Common myeloid progenitor, CD34-positive (primary cell): ENCODE measurements at regions not wholly inside any gene's neighbourhood (a gene's known extent, or its start where the extent isn't known, plus 50 kb on each side); places are given as distances from the start of the nearest gene placed in this dataset.

ENCODE experiments used
- CTCF ChIA-PET: fragments of 350-600 bp; sonication (Branson Sonifier 250); formaldehyde crosslinking; loops from one replicate; lab custom pipeline; 2021; ENCODE audit warnings: antibody characterized with exemption; lab: Charles Lee
- POLR2A ChIA-PET: fragments of 350-600 bp; sonication (Branson Sonifier 250); formaldehyde crosslinking; loops from one replicate; lab custom pipeline; 2021; ENCODE audit warnings: antibody characterized with exemption; lab: Charles Lee
- DNase-seq, 3 donors: peaks; one replicate each; pipeline versions ENCODE4 v3.0.0 to v3.0.0-alpha.2; 2013
- H3K27ac ChIP-seq, 2 experiments: 1 replicate in 1 of 2; 2 replicates in 1 of 2; pipeline ENCODE4 v1.7.0; 2013; ENCODE audit warnings: inconsistent platforms in 2 of 2, low read length in 2 of 2, mild to moderate bottlenecking in 2 of 2, low read depth in 1 of 2, moderate library complexity in 1 of 2; ENCODE audit not compliant: severe bottlenecking in 2 of 2, insufficient read depth in 1 of 2, poor library complexity in 1 of 2
- H3K27me3 ChIP-seq, 5 experiments: replicated peaks in 2 of 5; 1 replicate in 3 of 5; 2 replicates in 2 of 5; pipeline versions ENCODE4 v1.6.1 to v1.7.0; 2013; ENCODE audit warnings: low read length in 4 of 5, mild to moderate bottlenecking in 2 of 5, moderate library complexity in 2 of 5, inconsistent platforms in 1 of 5; ENCODE audit not compliant: insufficient read depth in 5 of 5, control insufficient read depth in 4 of 5
- H3K36me3 ChIP-seq, 4 experiments: 1 replicate in 2 of 4; 2 replicates in 2 of 4; pipeline versions ENCODE4 v1.6.1 to v1.7.0; 2013; ENCODE audit warnings: low read length in 3 of 4, control low read depth in 1 of 4, mild to moderate bottlenecking in 1 of 4; ENCODE audit not compliant: control insufficient read depth in 4 of 4, insufficient read depth in 4 of 4
- H3K4me1 ChIP-seq, 4 experiments: 1 replicate in 3 of 4; 2 replicates in 1 of 4; pipeline versions ENCODE4 v1.6.1 to v1.7.1; 2013; ENCODE audit warnings: low read length in 3 of 4, mild to moderate bottlenecking in 3 of 4, control low read depth in 1 of 4, inconsistent platforms in 1 of 4, moderate library complexity in 1 of 4; ENCODE audit not compliant: control insufficient read depth in 4 of 4, insufficient read depth in 4 of 4; ENCODE audit errors: control extremely low read depth in 1 of 4
- H3K4me3 ChIP-seq, 7 experiments: 1 replicate in 4 of 7; 2 replicates in 3 of 7; pipeline versions ENCODE4 v1.5.1 to v1.7.0; 2013; ENCODE audit warnings: mild to moderate bottlenecking in 7 of 7, low read length in 6 of 7, moderate library complexity in 6 of 7, inconsistent platforms in 2 of 7, low read depth in 2 of 7, control low read depth in 1 of 7; ENCODE audit not compliant: insufficient read depth in 4 of 7, control insufficient read depth in 1 of 7; ENCODE audit errors: extremely low read depth in 1 of 7
- H3K9me3 ChIP-seq, 5 experiments: 1 replicate in 4 of 5; 2 replicates in 1 of 5; pipeline versions ENCODE4 v1.6.1 to v1.7.1; 2013; ENCODE audit warnings: low read length in 4 of 5, mild to moderate bottlenecking in 2 of 5, inconsistent platforms in 1 of 5, low read depth in 1 of 5, moderate library complexity in 1 of 5; ENCODE audit not compliant: control insufficient read depth in 4 of 5, insufficient read depth in 2 of 5; ENCODE audit errors: control extremely low read depth in 1 of 5
- WGBS: methylation state at CpG from one replicate; pipeline ENCODE4 v1.1.5; 2013; ENCODE audit not compliant: insufficient coverage; 5-methylcytosine and 5-hydroxymethylcytosine counted together

DNA sequence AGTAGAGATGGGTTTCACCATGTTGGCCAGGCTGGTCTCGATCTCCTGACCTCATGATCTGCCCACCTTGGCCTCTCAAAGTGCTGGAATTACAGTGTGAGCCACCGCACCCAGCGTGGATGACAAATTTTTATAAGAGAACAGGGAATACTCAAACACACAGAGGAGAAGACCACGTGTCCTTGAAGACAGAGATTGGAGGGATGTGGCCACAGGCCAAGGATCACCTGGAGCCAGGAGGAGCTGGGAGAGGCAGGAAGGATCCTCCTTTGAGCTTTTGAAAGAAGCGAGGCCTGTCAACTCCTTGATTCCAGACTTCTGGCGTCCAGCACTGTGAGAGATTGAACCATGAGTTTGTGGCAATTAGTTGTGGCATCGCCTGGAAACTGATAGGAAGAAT lies 1049.5 kb downstream of the TBC1D22A start:
- Histone ChIP-seq H3K36me3 (no peaks in the 10 kb centered on the region), H3K4me3 (no peak overlapping the region), H3K27me3 (peaks cover 0 to 19% (median 10%) of the 10 kb centered on the region in 5 experiments), H3K4me1 (no peaks in the 10 kb centered on the region), H3K27ac (no peak overlapping the region), H3K9me3 (peaks cover 0 to 2% (median 0%) of the 10 kb centered on the region in 5 experiments)
- DNase-seq: no peak
- CTCF ChIA-PET: no interaction called here
- 82% methylated on average over 6 of the region's 7 CpGs for WGBS
- POLR2A ChIA-PET: no interaction called here

DNA sequence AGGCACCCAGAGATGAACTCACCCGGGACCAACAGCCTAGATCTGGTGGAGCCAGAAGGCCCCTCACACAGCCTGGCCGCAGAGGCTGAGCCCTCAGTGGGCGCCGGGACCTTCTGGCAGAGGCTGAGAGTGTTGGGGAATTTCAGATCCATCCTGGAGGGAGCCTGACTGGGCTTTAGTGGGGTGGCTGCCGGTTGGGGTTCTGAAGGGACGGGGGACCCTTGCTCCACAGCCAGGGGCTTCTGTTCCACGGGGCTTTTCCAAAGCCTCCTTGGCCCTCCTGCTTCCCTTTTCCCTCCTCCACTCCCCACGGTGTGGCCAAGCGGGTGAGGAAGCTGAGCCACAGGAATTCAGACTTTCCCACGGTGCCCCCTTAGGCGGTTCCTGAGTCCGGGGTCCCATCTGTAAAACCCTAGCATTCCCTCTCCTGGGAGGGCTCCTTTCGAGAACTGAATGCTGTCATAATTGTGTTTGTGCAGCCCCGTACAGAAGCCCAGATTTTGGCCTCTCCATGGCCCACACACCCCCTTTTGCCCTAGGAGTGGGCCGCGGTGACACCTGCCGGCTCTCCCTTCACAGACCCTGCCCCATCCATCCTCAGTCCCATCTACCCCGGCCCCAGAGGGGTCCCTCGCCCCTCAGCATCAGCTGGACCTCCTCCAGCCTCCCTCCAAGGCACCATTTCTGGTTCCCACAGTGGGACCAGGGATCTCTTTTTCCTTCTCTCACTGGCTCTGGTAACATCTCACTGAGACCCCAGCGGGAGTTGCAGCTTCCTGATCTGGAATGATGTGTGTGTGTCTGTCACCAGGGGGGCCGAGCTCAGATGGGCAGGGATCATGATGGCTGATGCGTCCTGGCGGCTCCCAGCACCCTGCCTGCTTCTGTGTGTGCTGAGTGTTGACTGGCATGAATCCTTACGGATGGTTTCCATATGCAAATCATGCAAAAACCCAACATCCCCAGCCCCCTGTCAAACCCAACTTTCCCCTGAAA lies 1048.4 kb downstream of the TBC1D22A start:
- no peak for DNase-seq
- Histone ChIP-seq H3K4me3 (no peak overlapping the region), H3K9me3 (peaks cover 0 to 2% (median 0%) of the 10 kb centered on the region in 5 experiments), H3K36me3 (no peaks in the 10 kb centered on the region), H3K4me1 (no peaks in the 10 kb centered on the region), H3K27me3 (peaks cover 0 to 27% (median 11%) of the 10 kb centered on the region in 5 experiments), H3K27ac (no peak overlapping the region)
- ChIA-PET CTCF (no interaction called here), POLR2A (interaction anchor here (0.6 kb wide), 1 partner anchor 10 kb away, joined by 3 read pairs; no protein-coding TSS in a partner anchor)
- 77% methylated on average over 19 of the region's 24 CpGs for WGBS

DNA sequence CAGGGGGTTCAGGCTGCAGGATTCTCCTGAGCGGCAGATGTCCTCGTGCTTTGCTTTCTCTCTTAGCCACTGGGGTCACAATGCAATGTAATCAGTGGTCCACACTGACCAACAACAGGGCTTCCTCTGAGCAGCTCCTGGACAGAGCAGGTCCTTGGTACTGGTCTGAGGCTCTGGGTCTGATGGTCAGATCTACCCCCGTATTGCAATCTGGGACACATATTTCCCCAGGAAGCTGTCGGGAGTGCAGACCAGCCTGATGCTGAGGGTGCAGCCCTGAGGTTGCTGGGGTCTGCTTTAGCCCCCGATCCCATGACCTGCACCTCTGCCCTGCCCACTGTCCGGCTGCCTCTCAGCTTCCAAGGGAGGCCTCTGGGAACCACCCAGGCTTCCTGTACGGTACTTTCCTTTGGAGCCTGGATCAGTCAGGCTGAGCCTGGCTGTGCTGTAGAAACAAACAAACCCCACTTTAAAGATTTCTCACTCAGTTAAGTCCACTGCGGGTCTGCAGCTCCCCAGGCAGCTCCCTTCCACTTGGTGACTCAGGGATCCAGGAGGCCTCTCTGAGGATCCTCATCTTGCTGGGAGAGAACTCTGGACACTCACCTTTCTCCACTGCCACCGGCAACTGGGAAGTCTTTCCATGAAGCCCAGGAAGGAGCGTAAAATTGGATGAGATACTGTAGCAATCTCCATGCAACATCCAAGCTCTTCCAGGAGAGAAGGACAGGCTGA lies 1046.6 kb downstream of the TBC1D22A start:
- H3K36me3 ChIP-seq: no peaks in the 10 kb centered on the region
- 91% methylated on average over 10 of the region's 10 CpGs for WGBS
- H3K4me1 ChIP-seq: no peaks in the 10 kb centered on the region
- peaks cover 0 to 7% (median 0%) of the 10 kb centered on the region in 5 experiments for H3K9me3 ChIP-seq
- CTCF ChIA-PET: no interaction called here
- DNase-seq: no peak
- H3K27ac ChIP-seq: no peak overlapping the region
- POLR2A ChIA-PET: no interaction called here
- no peak overlapping the region for H3K4me3 ChIP-seq
- H3K27me3 ChIP-seq: peaks cover 0 to 39% (median 11%) of the 10 kb centered on the region in 5 experiments

DNA sequence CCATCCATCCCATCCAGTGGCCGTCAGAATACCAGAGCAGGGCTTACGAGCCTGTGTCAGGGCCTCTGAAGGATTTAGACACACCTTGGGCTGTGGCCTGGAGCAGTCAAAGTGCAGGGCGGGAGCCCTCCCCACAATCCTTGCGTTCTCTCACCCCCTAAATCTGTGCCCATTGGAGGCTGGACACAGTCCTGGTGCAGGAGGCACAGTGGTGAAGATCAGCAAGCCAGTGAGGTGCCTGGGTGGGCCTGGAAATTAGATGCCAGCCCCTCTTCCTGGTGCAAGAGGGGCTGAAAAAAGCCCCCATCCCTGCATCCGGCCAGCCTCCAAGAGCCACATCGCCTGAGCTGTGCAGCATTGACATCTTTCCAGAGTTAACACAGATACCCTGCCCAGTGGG lies 1045.8 kb downstream of the TBC1D22A start:
- POLR2A ChIA-PET: no interaction called here
- peaks cover 0 to 7% (median 0%) of the 10 kb centered on the region in 5 experiments for H3K9me3 ChIP-seq

DNA sequence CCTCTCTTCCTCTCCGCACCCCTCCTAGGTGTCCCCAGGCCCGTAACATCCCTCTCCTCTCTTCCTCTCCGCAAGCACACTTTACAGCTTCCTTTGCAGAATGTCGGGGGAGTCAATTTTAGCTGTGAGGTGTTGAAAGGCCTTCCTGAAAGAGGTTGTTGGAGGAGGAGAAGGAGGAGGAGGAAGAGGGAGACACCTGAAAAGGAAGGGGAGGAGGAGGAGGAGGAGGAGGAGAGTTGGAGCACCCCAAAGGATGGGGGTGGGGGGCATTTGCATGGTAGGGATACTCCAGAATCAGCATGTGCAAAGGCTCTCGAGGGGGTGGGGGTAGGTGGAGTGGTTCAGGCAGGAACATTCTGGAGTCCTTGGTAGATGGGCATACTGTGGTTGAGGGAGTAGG lies 1045.1 kb downstream of the TBC1D22A start:
- Histone ChIP-seq H3K36me3 (no peaks in the 10 kb centered on the region), H3K4me1 (peaks cover 0 to 2% (median under 1%) of the 10 kb centered on the region in 4 experiments), H3K9me3 (peaks cover 0 to 7% (median 0%) of the 10 kb centered on the region in 5 experiments), H3K27me3 (peaks cover 0 to 47% (median 11%) of the 10 kb centered on the region in 5 experiments), H3K27ac (no peak overlapping the region), H3K4me3 (no peak overlapping the region)
- 82% methylated on average over 2 of the region's 5 CpGs for WGBS
- POLR2A ChIA-PET: interaction anchor here (0.6 kb wide), 1 partner anchor 12 kb away, joined by 3 read pairs; no protein-coding TSS in a partner anchor
- CTCF ChIA-PET: no interaction called here
- DNase-seq: no peak

More for the DNA sequence above, 1045.8 kb downstream of the TBC1D22A start:
- no peak for DNase-seq
- Histone ChIP-seq H3K27ac (no peak overlapping the region), H3K36me3 (no peaks in the 10 kb centered on the region), H3K27me3 (peaks cover 0 to 46% (median 11%) of the 10 kb centered on the region in 5 experiments), H3K4me1 (no peaks in the 10 kb centered on the region), H3K4me3 (no peak overlapping the region)
- CTCF ChIA-PET: no interaction called here
- WGBS: 60% methylated on average over 4 of the region's 6 CpGs

DNA sequence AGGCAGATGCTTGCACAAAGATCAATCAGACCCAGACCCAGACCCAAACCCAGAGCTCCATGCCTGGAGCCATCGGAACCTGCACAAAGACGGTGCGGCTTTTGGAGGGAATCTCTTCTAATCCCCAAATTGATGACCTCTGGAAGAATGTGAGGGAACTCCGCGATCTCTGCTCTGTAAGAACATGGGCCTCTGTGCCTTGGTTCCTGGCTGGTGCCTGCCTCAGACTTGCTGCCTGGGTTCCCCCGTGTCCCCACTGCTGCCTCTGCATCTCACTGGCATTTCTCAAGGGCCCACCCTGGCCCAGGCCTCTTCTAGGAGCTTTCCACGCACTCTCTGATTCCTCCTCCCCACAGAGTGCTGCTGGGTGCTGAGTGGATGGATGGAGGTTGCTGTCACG lies 1044.4 kb downstream of the TBC1D22A start:
- Histone ChIP-seq H3K4me3 (no peak overlapping the region), H3K36me3 (no peaks in the 10 kb centered on the region), H3K27ac (no peak overlapping the region), H3K4me1 (peaks cover 0 to 7% (median 2%) of the 10 kb centered on the region in 4 experiments), H3K27me3 (peaks cover 0 to 51% (median 12%) of the 10 kb centered on the region in 5 experiments), H3K9me3 (peaks cover 0 to 7% (median 0%) of the 10 kb centered on the region in 5 experiments)
- DNase-seq: no peak
- CTCF ChIA-PET: no interaction called here
- 97% methylated on average over 6 of the region's 8 CpGs for WGBS
- POLR2A ChIA-PET: no interaction called here
